ENCODE measurements at regions not wholly inside any gene's neighbourhood (a gene's known extent, or its start where the extent isn't known, plus 50 kb on each side); places are given as distances from the start of the nearest gene placed in this dataset.

DNA sequence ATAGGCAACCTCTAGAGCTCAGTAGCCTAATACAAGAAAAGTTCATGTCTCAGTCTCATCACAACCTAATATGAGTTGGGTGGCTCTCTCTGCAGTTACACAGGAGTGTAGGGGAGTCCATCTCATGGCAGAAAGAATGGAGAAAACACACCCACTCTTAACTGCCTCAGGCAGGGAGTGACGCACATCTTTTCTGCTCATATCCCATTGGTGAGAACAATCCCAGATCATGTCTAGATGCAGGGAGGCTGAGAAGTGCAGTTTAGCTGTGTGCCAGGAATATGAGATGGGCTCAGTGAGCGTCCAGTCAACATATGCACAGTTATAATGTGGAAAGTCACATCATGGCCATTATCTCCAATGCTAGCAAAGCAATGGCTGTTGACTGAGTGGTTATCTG, 59.3 kb upstream of the KCNA5 start (continued):
- TF ChIP-seq CTCF (tag by site-specific recombination; IDR thresholded peaks at IDR 0.05) = no peak

GRCh38 chr12:4984971-4985370, 58.7 kb upstream of the KCNA5 start:
- Histone ChIP-seq H3K36me3 (ENCODE audit: control insufficient read depth in 2 of 2, insufficient read depth in 1 of 2, low read length in 2 of 2) (no peaks in the 10 kb centered on the region), H3K9me3 (ENCODE audit: control insufficient read depth, insufficient read depth, low read depth, low read length) (no peaks in the 10 kb centered on the region), H3K4me1 (ENCODE audit: control insufficient read depth, insufficient read depth, low read length) (no peaks in the 10 kb centered on the region), H3K27ac (ENCODE audit: extremely low read depth, low read depth, low read length) (no peak overlapping the region), H3K4me3 (ENCODE audit: low read depth, low read length) (no peak overlapping the region)
- TF ChIP-seq ZNF324 (tag by site-specific recombination; IDR thresholded peaks at IDR 0.05) (no peak), AEBP2 (tag by site-specific recombination; IDR thresholded peaks at IDR 0.05; ENCODE audit: borderline replicate concordance) (no peak), EGR2 (tag by site-specific recombination; IDR thresholded peaks at IDR 0.05; ENCODE audit: low read depth) (no peak), ZNF658 (tag by site-specific recombination; IDR thresholded peaks at IDR 0.05) (no peak), FEZF1 (tag by site-specific recombination; IDR thresholded peaks at IDR 0.05) (no peak), SETDB1 (IDR thresholded peaks at IDR 0.05; ENCODE audit: insufficient read length, low read length) (no peak), ZSCAN4 (tag by site-specific recombination; IDR thresholded peaks at IDR 0.05) (no peak), OVOL3 (tag by site-specific recombination; IDR thresholded peaks at IDR 0.05) (no peak), ZNF501 (tag by site-specific recombination; IDR thresholded peaks at IDR 0.05) (no peak), HOXC10 (CRISPR knock-in tag; IDR thresholded peaks at IDR 0.05) (no peak), ZNF600 (tag by site-specific recombination; IDR thresholded peaks at IDR 0.05) (no peak), TSHZ1 (tag by site-specific recombination; IDR thresholded peaks at IDR 0.05; ENCODE audit: borderline replicate concordance) (no peak), ZNF184 (tag by site-specific recombination; IDR thresholded peaks at IDR 0.05) (no peak), HOXD13 (CRISPR knock-in tag; IDR thresholded peaks at IDR 0.05; ENCODE audit: borderline replicate concordance) (no peak), ZNF585B (tag by site-specific recombination; IDR thresholded peaks at IDR 0.05) (no peak)
- TF ChIP-seq, protein P1, sequence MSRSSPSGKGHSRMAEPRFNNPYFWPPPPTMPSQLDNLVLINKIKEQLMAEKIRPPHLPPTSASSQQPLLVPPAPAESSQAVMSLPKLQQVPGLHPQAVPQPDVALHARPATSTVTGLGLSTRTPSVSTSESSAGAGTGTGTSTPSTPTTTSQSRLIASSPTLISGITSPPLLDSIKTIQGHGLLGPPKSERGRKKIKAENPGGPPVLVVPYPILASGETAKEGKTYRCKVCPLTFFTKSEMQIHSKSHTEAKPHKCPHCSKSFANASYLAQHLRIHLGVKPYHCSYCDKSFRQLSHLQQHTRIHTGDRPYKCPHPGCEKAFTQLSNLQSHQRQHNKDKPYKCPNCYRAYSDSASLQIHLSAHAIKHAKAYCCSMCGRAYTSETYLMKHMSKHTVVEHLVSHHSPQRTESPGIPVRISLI (tag by site-specific recombination; IDR thresholded peaks at IDR 0.05) = no peak
- TF ChIP-seq, protein P2, sequence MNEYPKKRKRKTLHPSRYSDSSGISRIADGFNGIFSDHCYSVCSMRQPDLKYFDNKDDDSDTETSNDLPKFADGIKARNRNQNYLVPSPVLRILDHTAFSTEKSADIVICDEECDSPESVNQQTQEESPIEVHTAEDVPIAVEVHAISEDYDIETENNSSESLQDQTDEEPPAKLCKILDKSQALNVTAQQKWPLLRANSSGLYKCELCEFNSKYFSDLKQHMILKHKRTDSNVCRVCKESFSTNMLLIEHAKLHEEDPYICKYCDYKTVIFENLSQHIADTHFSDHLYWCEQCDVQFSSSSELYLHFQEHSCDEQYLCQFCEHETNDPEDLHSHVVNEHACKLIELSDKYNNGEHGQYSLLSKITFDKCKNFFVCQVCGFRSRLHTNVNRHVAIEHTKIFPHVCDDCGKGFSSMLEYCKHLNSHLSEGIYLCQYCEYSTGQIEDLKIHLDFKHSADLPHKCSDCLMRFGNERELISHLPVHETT (tag by site-specific recombination; IDR thresholded peaks at IDR 0.05) = no peak
- TF ChIP-seq, protein P3, sequence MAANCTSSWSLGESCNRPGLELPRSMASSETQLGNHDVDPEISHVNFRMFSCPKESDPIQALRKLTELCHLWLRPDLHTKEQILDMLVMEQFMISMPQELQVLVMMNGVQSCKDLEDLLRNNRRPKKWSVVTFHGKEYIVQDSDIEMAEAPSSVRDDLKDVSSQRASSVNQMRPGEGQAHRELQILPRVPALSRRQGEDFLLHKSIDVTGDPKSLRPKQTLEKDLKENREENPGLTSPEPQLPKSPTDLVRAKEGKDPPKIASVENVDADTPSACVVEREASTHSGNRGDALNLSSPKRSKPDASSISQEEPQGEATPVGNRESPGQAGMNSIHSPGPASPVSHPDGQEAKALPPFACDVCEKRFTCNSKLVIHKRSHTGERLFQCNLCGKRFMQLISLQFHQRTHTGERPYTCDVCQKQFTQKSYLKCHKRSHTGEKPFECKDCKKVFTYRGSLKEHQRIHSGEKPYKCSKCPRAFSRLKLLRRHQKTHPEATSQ (tag by site-specific recombination; IDR thresholded peaks at IDR 0.05) = no peak
- ChIA-PET POLR2A (interaction anchor here (0.6 kb wide), 1 partner anchor 208 kb away, joined by 5 read pairs; no protein-coding TSS in a partner anchor), CTCF (interaction anchor here (1.5 kb wide), 1 partner anchor 10 kb away, joined by 4 read pairs; no protein-coding TSS in a partner anchor)

Measured in HEK293 (cell line).